ENCODE measurements at regions not wholly inside any gene's neighbourhood (a gene's known extent, or its start where the extent isn't known, plus 50 kb on each side); places are given as distances from the start of the nearest gene placed in this dataset.

DNA sequence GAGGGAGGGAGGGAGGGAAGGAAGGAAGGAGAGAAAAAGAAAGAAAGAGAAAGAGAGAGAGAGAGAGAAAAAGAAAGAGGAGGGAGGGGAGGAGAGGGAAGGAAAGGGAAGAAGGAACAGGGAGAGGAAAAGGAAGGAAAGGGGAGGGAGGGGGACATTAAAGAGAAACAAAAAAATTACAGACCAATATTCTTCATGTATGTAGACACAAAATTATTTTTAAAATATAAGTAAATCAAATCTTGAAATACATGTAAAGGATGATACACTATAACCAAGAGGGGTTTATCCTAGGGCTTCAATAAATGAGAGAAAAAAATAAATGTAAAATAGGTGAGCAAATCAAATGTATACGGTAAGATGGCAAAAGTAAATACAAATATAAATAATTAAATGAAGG lies 71.2 kb upstream of the TMEM244 start:
- Histone ChIP-seq H2AFZ (ENCODE audit: low read length) (no peak overlapping the region), H3K36me3 (ENCODE audit: insufficient read depth, low read length) (no peaks in the 10 kb centered on the region), H3K9me3 (ENCODE audit: low read length) (no peaks in the 10 kb centered on the region), H3K27ac (ENCODE audit: low read depth, low read length, poor library complexity, severe bottlenecking) (no peak overlapping the region), H3K79me2 (ENCODE audit: insufficient read depth, low read depth, low read length) (no peaks in the 10 kb centered on the region), H3K4me2 (ENCODE audit: low read length) (no peak overlapping the region), H3K4me3 (ENCODE audit: low read depth, low read length, poor library complexity, severe bottlenecking) (no peak overlapping the region), H3K9me2 (ENCODE audit: insufficient read depth, low read length) (no peaks in the 10 kb centered on the region), H3K4me1 (ENCODE audit: insufficient read depth, low read length, poor library complexity, severe bottlenecking) (no peaks in the 10 kb centered on the region), H4K20me1 (ENCODE audit: insufficient read depth, low read length) (no peaks in the 10 kb centered on the region)
- intact Hi-C loops (cut with micrococcal nuclease; ENCODE audit: unreplicated experiment): loop anchor here (10.0 kb wide), 1 partner anchor 158 kb away; no protein-coding TSS in a partner anchor
- ChIA-PET POLR2A (interaction anchor here (0.6 kb wide), 1 partner anchor 40 kb away, joined by 3 read pairs; no protein-coding TSS in a partner anchor), CTCF (ENCODE audit: unreplicated experiment) (no interaction called here)
- no peak for TF ChIP-seq EZH2phosphoT487 (IDR thresholded peaks at IDR 0.05; ENCODE audit: borderline replicate concordance, low read depth, low read length)
- no TSS peak for BruUV-seq (replicated peaks)
- DNase-seq (ENCODE audit: low spot score): no peak

DNA sequence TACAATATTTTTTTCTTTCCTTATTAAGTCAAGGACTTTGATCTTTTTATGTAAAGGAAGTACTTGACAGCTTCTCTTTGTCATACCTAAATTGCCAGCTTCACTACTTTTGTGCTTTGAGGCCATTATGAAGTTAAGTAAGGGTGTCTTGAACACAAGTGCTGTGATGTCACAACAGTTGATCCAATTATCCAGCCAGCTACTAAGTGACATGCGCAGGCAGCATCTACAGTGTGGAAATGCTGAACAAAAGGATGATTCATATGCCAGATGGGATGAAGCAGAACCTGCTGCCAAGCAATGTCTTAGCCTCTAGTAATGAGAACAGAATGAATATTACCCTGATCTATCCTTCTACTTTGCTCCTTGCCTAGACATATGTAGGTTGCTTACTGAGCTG lies 68.3 kb upstream of the TMEM244 start:
- Histone ChIP-seq H4K20me1 (ENCODE audit: insufficient read depth, low read length) (no peaks in the 10 kb centered on the region), H3K79me2 (ENCODE audit: insufficient read depth, low read depth, low read length) (no peaks in the 10 kb centered on the region), H3K36me3 (ENCODE audit: insufficient read depth, low read length) (no peaks in the 10 kb centered on the region), H3K4me2 (ENCODE audit: low read length) (no peak overlapping the region), H3K4me1 (ENCODE audit: insufficient read depth, low read length, poor library complexity, severe bottlenecking) (no peaks in the 10 kb centered on the region), H3K9me3 (ENCODE audit: low read length) (no peaks in the 10 kb centered on the region), H3K27ac (ENCODE audit: low read depth, low read length, poor library complexity, severe bottlenecking) (no peak overlapping the region), H3K9me2 (ENCODE audit: insufficient read depth, low read length) (no peaks in the 10 kb centered on the region), H3K4me3 (ENCODE audit: low read depth, low read length, poor library complexity, severe bottlenecking) (no peak overlapping the region), H2AFZ (ENCODE audit: low read length) (no peak overlapping the region)
- ChIA-PET POLR2A (no interaction called here), CTCF (ENCODE audit: unreplicated experiment) (no interaction called here)
- DNase-seq (ENCODE audit: low spot score): no peak
- TF ChIP-seq EZH2phosphoT487 (IDR thresholded peaks at IDR 0.05; ENCODE audit: borderline replicate concordance, low read depth, low read length): no peak
- TF ChIP-seq, protein P1, sequence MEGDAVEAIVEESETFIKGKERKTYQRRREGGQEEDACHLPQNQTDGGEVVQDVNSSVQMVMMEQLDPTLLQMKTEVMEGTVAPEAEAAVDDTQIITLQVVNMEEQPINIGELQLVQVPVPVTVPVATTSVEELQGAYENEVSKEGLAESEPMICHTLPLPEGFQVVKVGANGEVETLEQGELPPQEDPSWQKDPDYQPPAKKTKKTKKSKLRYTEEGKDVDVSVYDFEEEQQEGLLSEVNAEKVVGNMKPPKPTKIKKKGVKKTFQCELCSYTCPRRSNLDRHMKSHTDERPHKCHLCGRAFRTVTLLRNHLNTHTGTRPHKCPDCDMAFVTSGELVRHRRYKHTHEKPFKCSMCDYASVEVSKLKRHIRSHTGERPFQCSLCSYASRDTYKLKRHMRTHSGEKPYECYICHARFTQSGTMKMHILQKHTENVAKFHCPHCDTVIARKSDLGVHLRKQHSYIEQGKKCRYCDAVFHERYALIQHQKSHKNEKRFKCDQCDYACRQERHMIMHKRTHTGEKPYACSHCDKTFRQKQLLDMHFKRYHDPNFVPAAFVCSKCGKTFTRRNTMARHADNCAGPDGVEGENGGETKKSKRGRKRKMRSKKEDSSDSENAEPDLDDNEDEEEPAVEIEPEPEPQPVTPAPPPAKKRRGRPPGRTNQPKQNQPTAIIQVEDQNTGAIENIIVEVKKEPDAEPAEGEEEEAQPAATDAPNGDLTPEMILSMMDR (conservative IDR thresholded peaks at IDR 0.05; ENCODE audit: low read length): no peak
- intact Hi-C loops (cut with micrococcal nuclease; ENCODE audit: unreplicated experiment): no loop called here
- BruUV-seq (replicated peaks): no TSS peak

DNA sequence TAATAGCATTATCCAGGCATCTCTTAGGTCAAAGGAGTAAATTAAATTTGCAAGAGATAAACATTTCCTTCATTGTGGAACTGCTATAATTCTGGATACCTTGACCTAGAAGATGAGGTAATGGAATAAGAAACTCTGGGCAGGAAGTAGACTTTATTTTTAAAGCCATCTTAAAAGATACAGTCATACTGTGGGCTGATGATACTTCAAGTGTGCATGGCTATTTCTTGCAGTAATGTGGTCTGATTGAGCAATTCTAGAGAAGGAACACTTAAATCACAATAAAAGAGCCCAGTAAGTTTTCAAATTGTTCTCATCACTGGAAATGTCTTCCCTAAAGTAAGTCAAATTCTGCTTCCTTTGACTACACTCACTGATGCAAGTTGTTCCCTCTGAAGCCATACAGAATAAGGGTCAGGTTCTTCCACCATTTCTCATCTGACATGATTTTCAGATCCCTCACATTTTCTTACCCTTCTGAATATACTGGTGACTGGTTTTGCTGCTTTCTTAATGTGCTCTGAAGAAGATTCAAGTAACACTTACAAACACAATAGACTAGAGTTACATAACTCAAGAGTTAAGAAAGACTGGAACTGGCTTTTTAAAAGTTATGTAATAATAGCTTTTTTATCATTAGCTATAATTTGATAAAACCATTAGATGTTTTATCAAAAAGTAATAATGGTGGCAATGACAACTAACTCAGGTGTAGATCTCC lies 62.6 kb upstream of the TMEM244 start:
- H3K4me3 ChIP-seq (ENCODE audit: low read depth, low read length, poor library complexity, severe bottlenecking): no peak overlapping the region
- H3K4me1 ChIP-seq (ENCODE audit: insufficient read depth, low read length, poor library complexity, severe bottlenecking): no peaks in the 10 kb centered on the region
- H3K9me2 ChIP-seq (ENCODE audit: insufficient read depth, low read length): no peaks in the 10 kb centered on the region
- no peaks in the 10 kb centered on the region for H3K9me3 ChIP-seq (ENCODE audit: low read length)
- no peak for DNase-seq (ENCODE audit: low spot score)
- CTCF ChIA-PET (ENCODE audit: unreplicated experiment): no interaction called here
- TF ChIP-seq, protein P1 (conservative IDR thresholded peaks at IDR 0.05; ENCODE audit: low read length): no peak
- no peak for TF ChIP-seq EZH2phosphoT487 (IDR thresholded peaks at IDR 0.05; ENCODE audit: borderline replicate concordance, low read depth, low read length)
- H4K20me1 ChIP-seq (ENCODE audit: insufficient read depth, low read length): no peaks in the 10 kb centered on the region
- H2AFZ ChIP-seq (ENCODE audit: low read length): no peak overlapping the region
- no peak overlapping the region for H3K4me2 ChIP-seq (ENCODE audit: low read length)
- H3K36me3 ChIP-seq (ENCODE audit: insufficient read depth, low read length): no peaks in the 10 kb centered on the region
- H3K79me2 ChIP-seq (ENCODE audit: insufficient read depth, low read depth, low read length): no peaks in the 10 kb centered on the region
- BruUV-seq (replicated peaks): no TSS peak
- intact Hi-C loops (cut with micrococcal nuclease; ENCODE audit: unreplicated experiment): no loop called here
- no peak overlapping the region for H3K27ac ChIP-seq (ENCODE audit: low read depth, low read length, poor library complexity, severe bottlenecking)
- POLR2A ChIA-PET: interaction anchor here (0.7 kb wide), 1 partner anchor 39 kb away, joined by 4 read pairs; no protein-coding TSS in a partner anchor

Measured in OCI-LY7 (cell line).